Ectodermal cell (in vitro differentiated cells): ENCODE measurements at regions not wholly inside any gene's neighbourhood (a gene's known extent, or its start where the extent isn't known, plus 50 kb on each side); places are given as distances from the start of the nearest gene placed in this dataset.
"Not testable (repeated sequence)": the region's sequence is repeated elsewhere in the genome, so short reads cannot be mapped to it uniquely, and the experiment has no call there.

Experiments
- H3K27ac ChIP-seq: 2 replicates; pipeline ENCODE4 v1.7.0; 2013; ENCODE audit warnings: mild to moderate bottlenecking, low read depth, low read length; ENCODE audit not compliant: insufficient read depth, poor library complexity, severe bottlenecking
- H3K27me3 ChIP-seq: 2 replicates; pipeline ENCODE4 v1.7.0; 2013; ENCODE audit warnings: mild to moderate bottlenecking, low read length; ENCODE audit not compliant: insufficient read depth, control insufficient read depth, poor library complexity, severe bottlenecking
- H3K36me3 ChIP-seq: one replicate; pipeline ENCODE4 v1.7.0; 2013; ENCODE audit warnings: low read length; ENCODE audit not compliant: control insufficient read depth, insufficient read depth
- H3K4me1 ChIP-seq: one replicate; pipeline ENCODE4 v1.7.0; 2013; ENCODE audit warnings: low read length; ENCODE audit not compliant: control insufficient read depth, insufficient read depth
- H3K4me3 ChIP-seq: 2 replicates; pipeline ENCODE4 v1.7.0; 2013; ENCODE audit warnings: low read depth, low read length, control low read depth; ENCODE audit not compliant: insufficient read depth
- H3K9me3 ChIP-seq: 2 replicates; pipeline ENCODE4 v1.7.0; 2013; ENCODE audit warnings: mild to moderate bottlenecking, low read length, moderate library complexity; ENCODE audit not compliant: control insufficient read depth
- whole genome bisulfite sequencing, 2 experiments: methylation state at CpG; one replicate each; pipeline ENCODE4 v1.1.7; 2013; ENCODE audit warnings: missing lambda C conversion rate in 2 of 2; 5-methylcytosine and 5-hydroxymethylcytosine counted together

DNA sequence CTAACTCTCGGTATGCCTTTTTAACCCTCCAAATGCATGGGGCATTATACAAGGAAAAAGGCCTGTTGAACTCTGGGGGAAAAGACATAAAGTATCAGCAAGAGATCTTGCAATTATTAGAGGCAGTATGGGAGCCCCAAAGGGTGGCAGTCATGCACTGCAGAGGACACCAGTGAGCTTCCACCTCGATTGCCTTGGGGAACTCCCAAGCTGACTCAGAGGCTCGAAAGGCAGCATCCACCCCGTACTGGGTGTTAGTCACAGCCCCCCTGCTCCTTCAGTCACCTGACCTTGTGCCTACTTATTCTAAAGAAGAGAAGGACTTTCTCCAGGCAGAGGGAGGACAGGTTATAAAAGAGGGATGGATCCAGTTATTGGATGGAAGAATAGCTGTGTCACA lies 781.4 kb upstream of the TMEM132C start:
- Histone ChIP-seq H3K36me3 (no peaks in the 10 kb centered on the region), H3K27me3 (no peaks in the 10 kb centered on the region), H3K4me1 (no peaks in the 10 kb centered on the region), H3K9me3 (no peaks in the 10 kb centered on the region), H3K27ac (no peak overlapping the region), H3K4me3 (no peak overlapping the region)
- 66 to 76% methylated on average over 4 of the region's 4 CpGs for WGBS, 2 experiments

- Histone ChIP-seq H3K36me3 (no peaks in the 10 kb centered on the region), H3K4me1 (no peaks in the 10 kb centered on the region), H3K27me3 (no peaks in the 10 kb centered on the region), H3K27ac (no peak overlapping the region), H3K9me3 (no peaks in the 10 kb centered on the region), H3K4me3 (no peak overlapping the region)
- WGBS, 2 experiments = 100% methylated on average over 1 of the region's 1 CpG; no CpG with 5 or more reads in 1 of the 2 experiments
Observed at GRCh38 chr12:127487031-127487430, 779.9 kb upstream of the TMEM132C start.

- Histone ChIP-seq H3K4me1 (no peaks in the 10 kb centered on the region), H3K36me3 (no peaks in the 10 kb centered on the region), H3K27me3 (no peaks in the 10 kb centered on the region), H3K9me3 (no peaks in the 10 kb centered on the region), H3K4me3 (no peak overlapping the region), H3K27ac (no peak overlapping the region)
- 90 to 94% methylated on average over 6 of the region's 6 CpGs for WGBS, 2 experiments
Observed at GRCh38 chr12:127489061-127489460, 777.9 kb upstream of the TMEM132C start.

- no peaks in the 10 kb centered on the region for H3K27me3 ChIP-seq
- no peak overlapping the region for H3K4me3 ChIP-seq
- 94 to 95% methylated on average over 17 of the region's 17 CpGs for WGBS, 2 experiments
- H3K4me1 ChIP-seq = no peaks in the 10 kb centered on the region
- no peaks in the 10 kb centered on the region for H3K36me3 ChIP-seq
- no peak overlapping the region for H3K27ac ChIP-seq
- H3K9me3 ChIP-seq = no peaks in the 10 kb centered on the region
Observed at GRCh38 chr12:127494961-127495915, 771.7 kb upstream of the TMEM132C start.

DNA sequence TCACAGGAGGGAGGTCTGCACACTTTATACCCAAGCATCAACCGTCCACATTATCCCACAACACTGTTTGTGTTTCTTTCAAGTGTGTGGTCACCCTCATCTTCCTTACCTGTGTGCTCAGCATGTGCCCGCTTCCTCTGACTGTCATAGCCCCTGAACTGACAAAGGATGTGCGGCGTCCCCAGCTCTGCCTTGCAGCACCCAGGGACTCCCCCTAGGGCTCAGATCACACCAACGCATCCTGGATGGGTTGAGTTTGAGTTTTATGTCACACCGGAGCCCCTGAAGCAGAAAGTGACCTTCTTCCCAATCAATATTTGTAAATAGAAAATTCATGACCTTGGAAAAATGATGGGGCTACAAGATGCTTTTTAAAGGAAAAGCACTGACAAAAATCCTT lies 770.7 kb upstream of the TMEM132C start:
- H3K27me3 ChIP-seq = no peaks in the 10 kb centered on the region
- no peaks in the 10 kb centered on the region for H3K9me3 ChIP-seq
- no peak overlapping the region for H3K4me3 ChIP-seq
- WGBS, 2 experiments = 62 to 71% methylated on average over 4 to 6 of the region's 6 CpGs
- no peaks in the 10 kb centered on the region for H3K4me1 ChIP-seq
- no peak overlapping the region for H3K27ac ChIP-seq
- no peaks in the 10 kb centered on the region for H3K36me3 ChIP-seq

DNA sequence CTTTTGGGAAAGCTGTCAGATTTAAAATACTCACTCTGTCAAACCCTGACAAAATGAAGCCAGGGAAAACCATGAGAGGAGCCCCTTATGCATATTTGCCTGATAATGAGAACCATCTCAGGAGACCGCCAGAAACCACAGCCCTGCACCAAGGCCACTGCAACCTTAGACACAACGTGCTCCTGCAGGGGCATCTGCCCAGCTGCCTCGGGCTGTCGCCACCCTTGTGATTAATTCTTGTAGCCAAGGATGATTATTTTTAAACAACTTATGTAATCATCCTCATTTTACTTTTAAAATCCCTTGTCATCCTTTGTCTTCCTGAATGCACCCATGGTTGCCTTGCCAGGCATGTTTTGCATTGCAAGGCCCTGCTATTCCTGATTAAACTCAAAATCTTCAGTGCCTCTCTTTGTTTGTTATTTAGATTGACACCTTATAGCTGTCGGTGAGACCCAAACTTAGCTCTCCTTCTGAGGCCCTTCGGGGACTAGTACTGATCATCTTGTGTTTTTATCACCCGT lies 766.4 kb upstream of the TMEM132C start:
- Histone ChIP-seq H3K36me3 (no peaks in the 10 kb centered on the region), H3K27ac (no peak overlapping the region), H3K9me3 (no peaks in the 10 kb centered on the region), H3K4me1 (no peaks in the 10 kb centered on the region), H3K27me3 (no peaks in the 10 kb centered on the region), H3K4me3 (no peak overlapping the region)
- WGBS, 2 experiments = 84 to 87% methylated on average over 7 of the region's 7 CpGs

GRCh38 chr12:127501916-127502315 lies 765.1 kb upstream of the TMEM132C start:
- H3K9me3 ChIP-seq = no peaks in the 10 kb centered on the region
- no peaks in the 10 kb centered on the region for H3K4me1 ChIP-seq
- 90 to 94% methylated on average over 6 of the region's 6 CpGs for WGBS, 2 experiments
- H3K27ac ChIP-seq = no peak overlapping the region
- no peaks in the 10 kb centered on the region for H3K27me3 ChIP-seq
- H3K4me3 ChIP-seq = no peak overlapping the region
- H3K36me3 ChIP-seq = no peaks in the 10 kb centered on the region

GRCh38 chr12:127503246-127503645 lies 763.7 kb upstream of the TMEM132C start:
- Histone ChIP-seq H3K27ac (no peak overlapping the region), H3K4me1 (no peaks in the 10 kb centered on the region), H3K4me3 (no peak overlapping the region), H3K9me3 (no peaks in the 10 kb centered on the region), H3K27me3 (no peaks in the 10 kb centered on the region), H3K36me3 (no peaks in the 10 kb centered on the region)
- WGBS, 2 experiments = 95 to 96% methylated on average over 5 to 6 of the region's 7 CpGs

- H3K4me1 ChIP-seq, H3K36me3 ChIP-seq, H3K9me3 ChIP-seq, H3K27me3 ChIP-seq, H3K27ac ChIP-seq, H3K4me3 ChIP-seq: not testable (repeated sequence)
- 93 to 94% methylated on average over 4 of the region's 4 CpGs for WGBS, 2 experiments
Observed at GRCh38 chr12:127503996-127504395, 763.0 kb upstream of the TMEM132C start.

DNA sequence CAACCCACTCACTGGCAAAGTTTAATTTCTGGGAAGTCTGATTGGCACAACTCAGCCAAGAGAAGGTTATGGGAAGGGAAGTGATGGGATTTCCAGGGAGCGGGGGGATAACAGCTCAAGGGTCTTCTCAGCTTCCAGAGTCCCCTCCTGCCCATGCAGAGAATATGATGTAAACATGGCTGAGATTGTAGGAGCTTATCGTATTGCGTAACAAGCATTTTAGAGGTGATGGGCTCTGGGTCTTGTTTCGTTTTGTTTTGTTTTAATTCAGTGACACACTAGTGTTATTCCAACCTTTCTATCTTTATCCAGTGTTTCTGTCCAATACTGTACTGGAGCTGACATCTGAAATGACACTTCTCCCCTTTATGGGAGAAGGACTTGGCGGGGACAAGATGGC lies 762.1 kb upstream of the TMEM132C start:
- no peaks in the 10 kb centered on the region for H3K9me3 ChIP-seq
- no peaks in the 10 kb centered on the region for H3K27me3 ChIP-seq
- no peak overlapping the region for H3K27ac ChIP-seq
- no peaks in the 10 kb centered on the region for H3K36me3 ChIP-seq
- WGBS, 2 experiments = 87 to 89% methylated on average over 5 of the region's 5 CpGs
- no peaks in the 10 kb centered on the region for H3K4me1 ChIP-seq
- no peak overlapping the region for H3K4me3 ChIP-seq
